H1 (cell line): ENCODE measurements at regions not wholly inside any gene's neighbourhood (a gene's known extent, or its start where the extent isn't known, plus 50 kb on each side); places are given as distances from the start of the nearest gene placed in this dataset.

Source experiments
- CTCF ChIA-PET: fragments of 300-600 bp; sonication (Branson Sonifier 250); formaldehyde crosslinking; loops from one replicate; lab custom pipeline; 2021; ENCODE audit not compliant: partially characterized antibody; lab: Charles Lee
- POLR2A ChIA-PET: fragments of 300-600 bp; sonication (Branson Sonifier 250); formaldehyde crosslinking; loops from one replicate; lab custom pipeline; 2021; ENCODE audit warnings: inconsistent platforms; ENCODE audit not compliant: partially characterized antibody; lab: Charles Lee
- DNase-seq, 2 experiments: peaks; one replicate each; pipeline versions ENCODE4 v3.0.0 to v3.0.0-alpha.2; 2010 to 2022; ENCODE audit warnings: low spot score in 2 of 2, low read depth in 1 of 2, mixed read lengths in 1 of 2
- FAIRE-seq: peaks from 2 replicates; lab custom pipeline; 2011; peaks lifted over from hg19 to GRCh38; lab: Jason Lieb, UNC
- H2AFZ ChIP-seq: 2 replicates; pipeline ENCODE4 v1.8.1; 2012; ENCODE audit warnings: low read length, inconsistent platforms
- H2AK5ac ChIP-seq: 2 replicates; pipeline ENCODE4 v1.6.1; 2013; ENCODE audit warnings: low read depth, low read length
- H2BK120ac ChIP-seq: replicated peaks from 2 replicates; pipeline ENCODE3; 2013; ENCODE audit warnings: low read depth, low read length, inconsistent platforms
- H2BK12ac ChIP-seq: 2 replicates; pipeline ENCODE4 v1.6.1; 2013; ENCODE audit warnings: low read depth, low read length
- H2BK15ac ChIP-seq: 2 replicates; pipeline ENCODE4 v1.6.1; 2013; ENCODE audit warnings: low read length
- H2BK20ac ChIP-seq: 2 replicates; pipeline ENCODE4 v1.6.1; 2013; ENCODE audit warnings: low read length
- H2BK5ac ChIP-seq: 2 replicates; pipeline ENCODE4 v1.6.1; 2013; ENCODE audit warnings: low read depth, low read length
- H3K14ac ChIP-seq: 2 replicates; pipeline ENCODE4 v1.6.1; 2013; ENCODE audit warnings: inconsistent platforms; ENCODE audit not compliant: insufficient read length
- H3K18ac ChIP-seq: 2 replicates; pipeline ENCODE4 v1.6.1; 2013; ENCODE audit warnings: low read length; ENCODE audit errors: extremely low read depth
- H3K23ac ChIP-seq: 2 replicates; pipeline ENCODE4 v1.6.1; 2013; ENCODE audit warnings: inconsistent platforms; ENCODE audit not compliant: insufficient read length
- H3K23me2 ChIP-seq: 2 replicates; pipeline ENCODE4 v1.6.1; 2013; ENCODE audit warnings: low read depth, low read length
- H3K27ac ChIP-seq: 2 replicates; pipeline ENCODE4 v1.6.1; 2011; ENCODE audit warnings: low read depth, low read length, inconsistent platforms
- H3K27me3 ChIP-seq, 4 experiments: replicated peaks in 1 of 4; 1 replicate in 1 of 4; 2 replicates in 3 of 4; pipeline versions ENCODE4 v1.6.1 to v1.8.1; 2011 to 2013; ENCODE audit warnings: low read length in 3 of 4, mild to moderate bottlenecking in 3 of 4, inconsistent platforms in 2 of 4, mixed read lengths in 2 of 4, moderate library complexity in 1 of 4; ENCODE audit not compliant: control insufficient read depth in 3 of 4, insufficient read depth in 3 of 4; ENCODE audit errors: extremely low read depth in 1 of 4
- H3K36me3 ChIP-seq, 4 experiments: 2 replicates each; pipeline versions ENCODE4 v1.6.1 to v1.8.1; 2011 to 2013; ENCODE audit warnings: mild to moderate bottlenecking in 4 of 4, low read length in 3 of 4, moderate library complexity in 2 of 4, control low read depth in 1 of 4, inconsistent platforms in 1 of 4; ENCODE audit not compliant: insufficient read depth in 4 of 4, control insufficient read depth in 2 of 4
- H3K4ac ChIP-seq: replicated peaks from 2 replicates; pipeline ENCODE3; 2013; ENCODE audit warnings: low read length, low read depth, mixed read lengths, inconsistent platforms; ENCODE audit not compliant: insufficient read length
- H3K4me1 ChIP-seq, 4 experiments: replicated peaks in 1 of 4; 1 replicate in 1 of 4; 2 replicates in 3 of 4; pipeline versions ENCODE4 v1.6.1 to v1.8.1; 2011 to 2013; ENCODE audit warnings: low read length in 3 of 4, inconsistent platforms in 2 of 4, mixed read lengths in 1 of 4; ENCODE audit not compliant: insufficient read depth in 4 of 4, control insufficient read depth in 3 of 4
- H3K4me2 ChIP-seq, 2 experiments: 2 replicates each; pipeline versions ENCODE4 v1.6.1 to v1.8.1; 2011 to 2013; ENCODE audit warnings: low read depth in 2 of 2, low read length in 2 of 2, control low read depth in 1 of 2, inconsistent platforms in 1 of 2, mild to moderate bottlenecking in 1 of 2; ENCODE audit not compliant: insufficient read depth in 1 of 2
- H3K4me3 ChIP-seq, 4 experiments: fragments of 200-600, 300-600 bp in 1 of 4; sonication (generic), shearing (Covaris generic), sonication (Bioruptor Twin) in 1 of 4; 2 replicates each; pipeline versions ENCODE4 v1.5.1 to v1.8.1; 2011 to 2016; ENCODE audit warnings: low read length in 4 of 4, low read depth in 3 of 4, control low read depth in 2 of 4, inconsistent platforms in 2 of 4, mild to moderate bottlenecking in 2 of 4, mixed read lengths in 1 of 4, moderate library complexity in 1 of 4; ENCODE audit not compliant: insufficient read depth in 2 of 4; ENCODE audit errors: extremely low read depth in 1 of 4
- H3K56ac ChIP-seq: replicated peaks from 2 replicates; pipeline ENCODE3; 2013; ENCODE audit warnings: low read depth, mild to moderate bottlenecking, mixed read lengths, low read length, inconsistent platforms; ENCODE audit not compliant: insufficient read length
- H3K79me1 ChIP-seq: 2 replicates; pipeline ENCODE4 v1.6.1; 2013; ENCODE audit warnings: low read depth, low read length, control low read depth
- H3K79me2 ChIP-seq, 2 experiments: 2 replicates each; pipeline versions ENCODE4 v1.6.1 to v1.8.1; 2012 to 2013; ENCODE audit warnings: low read length in 2 of 2, mild to moderate bottlenecking in 2 of 2, inconsistent platforms in 1 of 2; ENCODE audit not compliant: insufficient read depth in 2 of 2, control insufficient read depth in 1 of 2
- H3K9ac ChIP-seq, 4 experiments: replicated peaks in 1 of 4; 1 replicate in 1 of 4; 2 replicates in 3 of 4; pipeline versions ENCODE4 v1.6.1 to v1.8.1; 2011 to 2013; ENCODE audit warnings: low read depth in 3 of 4, low read length in 3 of 4, control low read depth in 2 of 4, mild to moderate bottlenecking in 2 of 4, moderate library complexity in 2 of 4, inconsistent platforms in 1 of 4; ENCODE audit errors: extremely low read depth in 1 of 4
- H3K9me3 ChIP-seq, 2 experiments: 2 replicates each; pipeline versions ENCODE4 v1.6.1 to v1.8.1; 2012 to 2013; ENCODE audit warnings: mild to moderate bottlenecking in 2 of 2, moderate library complexity in 2 of 2, control low read depth in 1 of 2, inconsistent platforms in 1 of 2, low read depth in 1 of 2, low read length in 1 of 2, mixed read lengths in 1 of 2; ENCODE audit not compliant: insufficient read depth in 2 of 2
- H4K20me1 ChIP-seq, 2 experiments: replicated peaks in 1 of 2; 2 replicates each; pipeline versions ENCODE3 to v1.8.1; 2011 to 2013; ENCODE audit warnings: inconsistent platforms in 2 of 2, low read length in 2 of 2, mild to moderate bottlenecking in 1 of 2; ENCODE audit not compliant: insufficient read depth in 2 of 2, control insufficient read depth in 1 of 2
- H4K5ac ChIP-seq: 2 replicates; pipeline ENCODE4 v1.6.1; 2013; ENCODE audit warnings: low read length, low read depth, mixed read lengths, inconsistent platforms; ENCODE audit not compliant: insufficient read length
- H4K8ac ChIP-seq: 2 replicates; pipeline ENCODE4 v1.8.0; 2013; ENCODE audit warnings: mild to moderate bottlenecking, moderate library complexity, low read length, inconsistent platforms; ENCODE audit not compliant: insufficient read depth; ENCODE audit errors: extremely low read depth
- H4K91ac ChIP-seq: replicated peaks from 2 replicates; pipeline ENCODE3; 2013; ENCODE audit warnings: low read length, mixed read lengths, inconsistent platforms; ENCODE audit not compliant: insufficient read length
- BRCA1 ChIP-seq: IDR thresholded peaks from 2 replicates; pipeline ENCODE4 v1.6.1; 2012; ENCODE audit warnings: low read depth, low read length, improper control_type of control experiment
- CHD2 ChIP-seq: IDR thresholded peaks from 2 replicates; pipeline ENCODE4 v1.6.1; 2012; ENCODE audit warnings: low read length, improper control_type of control experiment
- EZH2 ChIP-seq: fragments of 200-600 bp; sonication (generic); IDR thresholded peaks from 2 replicates; pipeline ENCODE4 v1.7.1; 2012; ENCODE audit warnings: low read depth, mild to moderate bottlenecking, moderate library complexity, low read length, inconsistent platforms; ENCODE audit not compliant: severe bottlenecking
- HDAC2 ChIP-seq, 2 experiments: fragments of 300-600 bp in 1 of 2; sonication (generic) in 1 of 2; IDR thresholded peaks; 2 replicates each; pipeline ENCODE4 v1.6.1; 2011 to 2012; ENCODE audit warnings: low read depth in 2 of 2, low read length in 2 of 2, mild to moderate bottlenecking in 2 of 2, moderate library complexity in 2 of 2, borderline replicate concordance in 1 of 2, inconsistent platforms in 1 of 2
- KDM4A ChIP-seq: IDR thresholded peaks from one replicate; pipeline ENCODE4 v1.7.1; 2012; ENCODE audit warnings: low read depth, mild to moderate bottlenecking, moderate library complexity, low read length, inconsistent platforms; ENCODE audit not compliant: severe bottlenecking
- KDM5A ChIP-seq: fragments of 200-600 bp; IDR thresholded peaks from 2 replicates; pipeline ENCODE4 v1.7.1; 2012; ENCODE audit warnings: mild to moderate bottlenecking, low read length, inconsistent platforms, mixed read lengths
- POLR2A ChIP-seq, 2 experiments: IDR thresholded peaks; 1 replicate in 1 of 2; 2 replicates in 1 of 2; pipeline ENCODE4 v1.6.1; 2011; ENCODE audit warnings: low read depth in 2 of 2, low read length in 2 of 2, mild to moderate bottlenecking in 2 of 2; ENCODE audit errors: control extremely low read depth in 1 of 2
- RNF2 ChIP-seq: fragments of 200-900, 300-1000 bp; sonication (generic); IDR thresholded peaks from 2 replicates; pipeline ENCODE4 v1.7.1; 2016; ENCODE audit warnings: borderline replicate concordance, low read depth, mild to moderate bottlenecking, antibody characterized with exemption, low read length; ENCODE audit not compliant: poor library complexity, severe bottlenecking; ENCODE audit errors: missing control alignments
- SAP30 ChIP-seq: fragments of 300-600 bp; sonication (generic); IDR thresholded peaks from 2 replicates; pipeline ENCODE4 v1.7.1; 2012; ENCODE audit warnings: low read length, moderate library complexity, mild to moderate bottlenecking, inconsistent platforms; ENCODE audit not compliant: insufficient read depth, insufficient replicate concordance
- SP1 ChIP-seq: IDR thresholded peaks from 2 replicates; pipeline ENCODE4 v1.6.1; 2011; ENCODE audit warnings: low read depth, low read length
- SP2 ChIP-seq: IDR thresholded peaks from 2 replicates; pipeline ENCODE4 v1.6.1; 2012; ENCODE audit warnings: mild to moderate bottlenecking, low read length, inconsistent platforms
- TCF12 ChIP-seq: IDR thresholded peaks from 2 replicates; pipeline ENCODE4 v1.6.1; 2011; ENCODE audit warnings: low read depth, mild to moderate bottlenecking, low read length
- ZNF274 ChIP-seq: IDR thresholded peaks from 2 replicates; pipeline ENCODE4 v1.7.0; 2012; ENCODE audit warnings: low read length, borderline replicate concordance; ENCODE audit errors: extremely low read depth
- WGBS, 2 experiments: shearing (Covaris generic) in 1 of 2; methylation state at CpG; one replicate each; pipeline versions ENCODE4 v1.1.6 to v1.1.7; 2013 to 2015; ENCODE audit warnings: low lambda C conversion rate in 2 of 2, mixed read lengths in 2 of 2, inconsistent platforms in 1 of 2, low coverage in 1 of 2, missing lambda C conversion rate in 1 of 2; ENCODE audit not compliant: insufficient replicate concordance in 2 of 2, insufficient coverage in 1 of 2, insufficient read length in 1 of 2; ENCODE audit errors: extremely low coverage in 1 of 2, missing lambda C conversion rate in 1 of 2; 5-methylcytosine and 5-hydroxymethylcytosine counted together
- TF ChIP-seq, protein P1 (sequence below): IDR thresholded peaks from 2 replicates; pipeline ENCODE4 v1.6.1; 2012; ENCODE audit warnings: inconsistent platforms

DNA sequence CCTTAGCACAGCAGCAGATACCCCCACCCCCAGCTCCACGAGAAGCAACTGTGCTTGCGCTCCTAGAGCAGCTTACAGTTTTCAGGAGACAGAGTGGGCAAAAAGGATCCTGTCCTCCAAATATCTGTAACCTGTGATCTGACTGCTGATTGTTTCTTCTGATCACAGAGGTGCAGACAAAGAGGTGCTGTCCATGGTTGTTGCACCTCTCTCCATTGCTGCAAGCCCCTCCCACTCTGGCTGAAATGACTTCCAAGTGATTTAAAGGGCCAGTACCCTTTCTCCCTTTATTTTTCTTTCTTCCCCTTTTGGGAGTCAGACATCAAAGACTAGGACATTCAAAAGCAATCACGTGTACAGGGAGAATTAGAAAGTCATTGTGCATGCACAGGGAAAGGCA, 205.3 kb upstream of the GEMIN8 start:
- no peaks in the 10 kb centered on the region for H3K79me2 ChIP-seq
- no peaks in the 10 kb centered on the region for H3K27me3 ChIP-seq
- no peak overlapping the region for H3K14ac ChIP-seq
- H3K9me3 ChIP-seq = no peaks in the 10 kb centered on the region
- no peaks in the 10 kb centered on the region for H3K23me2 ChIP-seq
- no peak overlapping the region for H3K18ac ChIP-seq
- FAIRE-seq (peak; percentile 82), DNase-seq (no peak)
- H2AK5ac ChIP-seq = no peak overlapping the region
- no peak overlapping the region for H2BK20ac ChIP-seq
- no peak overlapping the region for H3K4me3 ChIP-seq
- CTCF ChIA-PET = no interaction called here
- POLR2A ChIA-PET = no interaction called here
- H4K5ac ChIP-seq = no peak overlapping the region
- H2AFZ ChIP-seq = no peak overlapping the region
- WGBS, 2 experiments = 77% methylated on average over 3 of the region's 3 CpGs; no CpG with 5 or more reads in 1 of the 2 experiments
- H3K4me2 ChIP-seq = no peak overlapping the region
- H2BK5ac ChIP-seq = no peak overlapping the region
- H3K4ac ChIP-seq = no peak overlapping the region
- no peak overlapping the region for H3K27ac ChIP-seq
- no peaks in the 10 kb centered on the region for H3K4me1 ChIP-seq
- H4K91ac ChIP-seq = no peak overlapping the region
- H3K23ac ChIP-seq = no peak overlapping the region
- no peaks in the 10 kb centered on the region for H3K79me1 ChIP-seq
- no peak overlapping the region for H3K56ac ChIP-seq
- no peaks in the 10 kb centered on the region for H4K20me1 ChIP-seq
- no peak overlapping the region for H3K9ac ChIP-seq
- H3K36me3 ChIP-seq = no peaks in the 10 kb centered on the region
- no peak overlapping the region for H4K8ac ChIP-seq
- H2BK15ac ChIP-seq = no peak overlapping the region
- H2BK12ac ChIP-seq = no peak overlapping the region
- no peak overlapping the region for H2BK120ac ChIP-seq
- TF ChIP-seq SP2 = no peak
- TF ChIP-seq ZNF274 = no peak
- no peak for TF ChIP-seq KDM4A
- TF ChIP-seq POLR2A (IDR thresholded peaks at IDR 0.05; ENCODE audit: control extremely low read depth in 1 of 2, low read depth in 2 of 2, low read length in 2 of 2) = no peak
- no peak for TF ChIP-seq KDM5A
- no peak for TF ChIP-seq EZH2
- TF ChIP-seq RNF2 = no peak
- TF ChIP-seq CHD2 = no peak
- TF ChIP-seq, protein P1, sequence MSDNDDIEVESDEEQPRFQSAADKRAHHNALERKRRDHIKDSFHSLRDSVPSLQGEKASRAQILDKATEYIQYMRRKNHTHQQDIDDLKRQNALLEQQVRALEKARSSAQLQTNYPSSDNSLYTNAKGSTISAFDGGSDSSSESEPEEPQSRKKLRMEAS = no peak
- TF ChIP-seq HDAC2 (IDR thresholded peaks at IDR 0.05; ENCODE audit: borderline replicate concordance in 1 of 2, low read depth in 2 of 2, low read length in 2 of 2) = no peak
- no peak for TF ChIP-seq SAP30
- TF ChIP-seq TCF12 = no peak
- no peak for TF ChIP-seq SP1
- TF ChIP-seq BRCA1 = no peak
